ENCODE measurements at regions not wholly inside any gene's neighbourhood (a gene's known extent, or its start where the extent isn't known, plus 50 kb on each side); places are given as distances from the start of the nearest gene placed in this dataset.
A peak's percentile ranks its signal among the peaks of the same experiment; 100 is the strongest.

DNA sequence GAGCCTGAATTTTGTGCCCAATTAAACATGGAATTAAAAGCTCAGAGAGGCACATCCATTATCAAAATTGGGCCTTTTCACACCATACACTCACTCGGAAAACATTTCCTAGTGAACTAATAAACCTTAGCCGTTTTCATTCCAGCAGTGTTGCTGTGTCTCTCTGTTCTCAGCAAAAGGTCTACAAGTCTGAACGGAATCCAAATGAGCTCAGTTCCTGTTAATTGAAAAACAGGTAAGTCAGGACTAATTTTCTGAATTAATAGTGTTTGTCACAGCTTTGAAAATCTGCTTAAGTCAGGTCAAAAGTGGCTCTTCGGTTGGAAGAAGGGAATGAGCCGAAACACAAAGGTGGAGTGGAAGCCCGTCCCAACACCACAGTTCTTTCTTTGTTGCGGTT is 163.3 kb upstream of the RALGAPA2 start:
- no peak for DNase-seq

DNA sequence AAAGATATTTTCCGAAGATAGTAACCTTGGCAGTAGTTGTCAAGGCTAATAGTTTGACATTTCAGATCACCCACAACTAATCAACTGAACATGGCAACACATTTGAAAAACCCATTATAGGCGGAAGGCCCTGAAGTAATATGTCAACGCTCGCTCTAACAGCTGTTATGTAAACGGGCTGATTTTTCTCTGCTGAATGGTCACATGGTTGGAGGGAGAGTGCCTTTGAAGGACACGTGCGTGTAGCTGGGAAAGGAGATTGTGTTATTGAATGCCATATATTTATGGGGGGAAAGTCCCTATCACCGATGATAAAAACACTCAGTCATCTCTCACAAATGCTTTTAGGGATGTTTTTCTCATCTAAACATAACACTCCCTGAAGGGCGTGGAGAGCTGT is 160.0 kb upstream of the RALGAPA2 start:
- no peak for DNase-seq

DNA sequence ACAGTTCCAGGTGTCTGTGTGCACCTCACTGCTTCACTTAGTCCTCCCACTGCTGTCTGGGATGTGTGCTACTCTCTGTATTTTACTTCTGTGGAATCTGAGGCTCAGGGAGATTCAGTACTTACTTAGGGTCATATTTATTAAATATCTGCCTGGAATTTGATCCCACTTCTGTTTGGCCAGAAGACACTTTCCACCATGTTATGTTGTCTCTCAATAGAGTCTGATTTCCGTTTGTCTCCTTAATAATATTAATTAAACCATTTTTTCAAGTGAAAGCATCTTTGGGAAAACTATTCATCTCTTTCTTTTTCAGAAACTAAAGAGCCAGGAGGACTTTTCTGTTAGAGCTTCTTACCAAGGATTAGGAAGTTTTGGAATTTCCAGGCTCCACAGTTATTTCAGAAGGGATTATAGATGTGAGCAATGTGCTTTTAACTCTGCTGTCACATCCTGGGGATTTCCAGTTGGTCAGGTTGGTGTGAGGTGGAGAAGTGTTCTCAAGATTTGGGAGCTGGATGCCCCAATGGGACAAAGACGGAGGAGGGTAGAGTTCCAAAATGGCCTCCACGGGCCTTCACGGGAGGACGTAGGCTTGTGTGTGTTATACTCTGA is 156.8 kb upstream of the RALGAPA2 start:
- no peak for DNase-seq

DNA sequence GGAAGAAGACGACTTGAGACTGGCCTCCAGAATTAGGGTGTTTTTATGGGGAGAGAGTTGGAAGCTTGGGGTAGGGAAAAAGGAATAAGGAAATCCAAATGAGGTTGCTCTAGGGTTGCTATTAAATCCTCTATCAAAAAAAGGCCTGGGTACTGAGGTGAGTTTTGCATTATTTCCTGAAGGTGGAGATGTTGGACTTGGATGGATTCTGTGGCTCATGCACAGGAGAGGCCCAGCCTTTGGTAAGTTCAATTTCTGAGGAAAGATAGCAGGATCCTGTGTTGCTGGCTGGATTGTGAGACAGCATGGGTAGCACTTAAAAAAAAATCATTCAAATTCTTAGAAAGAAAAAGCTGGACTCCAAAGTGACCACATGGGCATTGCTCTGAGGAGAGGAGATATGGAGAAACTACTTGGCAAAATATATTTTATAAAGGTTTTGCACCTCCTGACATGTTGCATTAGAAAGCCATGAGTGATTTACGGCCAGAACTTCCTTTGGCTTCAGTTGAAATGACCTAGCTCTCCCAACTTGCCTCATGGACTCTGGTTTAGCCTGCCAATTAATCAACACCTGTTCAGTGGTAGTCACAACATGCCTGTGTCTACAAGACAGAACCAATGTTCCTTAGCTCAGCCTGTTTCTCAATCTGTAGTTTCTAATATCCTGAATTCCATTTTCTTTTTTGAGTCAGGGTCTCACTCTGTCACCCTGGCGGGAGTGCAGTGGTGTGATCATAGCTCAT is 152.1 kb upstream of the RALGAPA2 start:
- DNase-seq: peak; percentile 36

- peak; percentile 88 for DNase-seq
These were observed 147.8 kb upstream of the RALGAPA2 start for GRCh38 chr20:20860078-20860806.

GRCh38 chr20:20859510-20859909 is 147.1 kb upstream of the RALGAPA2 start:
- no peak for DNase-seq

DNA sequence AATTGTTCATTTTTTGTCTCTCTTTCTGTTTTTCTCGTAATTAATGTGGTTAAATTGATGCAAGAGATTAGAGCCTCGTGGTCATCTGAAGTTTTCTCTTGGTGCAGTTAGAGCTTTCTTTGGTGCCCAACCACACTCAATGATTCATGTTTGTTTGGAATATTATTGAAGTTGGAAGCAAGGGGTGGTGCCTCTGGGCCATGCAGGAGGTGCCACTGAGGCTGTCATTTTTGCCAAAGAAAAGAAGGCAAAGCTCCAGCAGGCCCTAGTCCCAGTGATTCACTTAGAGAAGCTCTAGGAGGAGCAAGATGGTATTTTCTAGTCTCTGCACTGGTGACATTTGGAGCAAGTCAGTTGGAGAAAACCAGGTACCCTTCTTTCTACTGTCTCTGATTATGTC is 144.5 kb upstream of the RALGAPA2 start:
- no peak for DNase-seq

DNA sequence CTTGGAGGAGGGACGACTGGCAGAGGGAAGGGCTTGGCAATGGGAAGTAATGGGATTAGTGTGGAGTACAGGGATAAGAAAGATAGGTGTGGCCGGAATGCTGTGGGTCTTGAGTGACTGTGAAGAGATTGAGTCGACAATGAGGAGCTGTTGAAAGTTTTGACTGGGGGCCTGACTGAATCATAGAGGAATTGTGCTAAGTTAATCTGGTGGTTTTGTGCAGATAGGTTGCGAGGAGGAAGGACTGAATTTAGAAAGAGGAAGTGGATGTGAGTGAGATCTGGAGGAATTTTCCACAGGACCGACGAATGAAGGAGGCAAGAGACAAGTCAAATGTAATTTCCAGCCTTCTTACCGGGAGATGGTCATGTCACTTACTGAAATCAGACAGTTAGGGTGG is 143.9 kb upstream of the RALGAPA2 start:
- DNase-seq: no peak

DNA sequence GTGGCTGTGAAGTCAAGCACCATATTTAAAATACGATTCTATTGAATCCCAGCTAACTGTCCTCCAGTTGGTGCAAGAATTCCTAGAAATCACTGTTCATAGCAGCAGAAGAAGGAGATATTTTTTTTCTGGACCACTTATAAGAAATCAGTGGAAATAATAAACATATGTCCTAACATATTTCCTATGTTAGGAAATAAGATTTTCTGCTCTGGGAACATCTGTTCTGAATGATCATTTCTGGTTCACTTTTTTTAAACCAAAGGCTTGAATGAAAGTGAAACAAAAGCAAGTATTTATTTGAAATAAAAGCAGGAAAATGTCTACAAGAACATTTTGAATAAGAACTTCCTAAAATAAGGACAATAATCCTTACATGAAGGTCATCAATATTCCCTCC is 138.9 kb upstream of the RALGAPA2 start:
- DNase-seq: no peak

GRCh38 chr20:20850407-20850806 is 138.0 kb upstream of the RALGAPA2 start:
- no peak for DNase-seq

DNA sequence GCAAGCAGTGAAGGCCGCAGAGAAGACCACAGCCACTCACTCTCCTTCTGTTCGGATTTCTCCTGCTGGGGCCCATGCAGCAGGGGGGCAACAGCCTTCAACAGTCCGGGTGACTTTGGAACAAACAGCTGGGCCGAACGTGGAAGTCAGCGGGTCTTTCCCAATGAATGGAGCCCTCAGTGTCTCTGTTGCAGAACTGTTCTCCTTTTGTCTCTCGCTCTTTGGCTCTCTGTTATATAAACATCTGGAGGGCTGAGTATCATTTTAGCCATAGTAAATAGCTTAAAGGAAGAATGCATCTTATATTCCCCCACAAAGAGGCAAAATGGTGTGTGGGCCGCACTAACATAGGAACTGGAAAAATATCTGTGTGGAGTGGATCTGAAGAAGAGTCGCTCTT is 136.7 kb upstream of the RALGAPA2 start:
- no peak for DNase-seq

DNA sequence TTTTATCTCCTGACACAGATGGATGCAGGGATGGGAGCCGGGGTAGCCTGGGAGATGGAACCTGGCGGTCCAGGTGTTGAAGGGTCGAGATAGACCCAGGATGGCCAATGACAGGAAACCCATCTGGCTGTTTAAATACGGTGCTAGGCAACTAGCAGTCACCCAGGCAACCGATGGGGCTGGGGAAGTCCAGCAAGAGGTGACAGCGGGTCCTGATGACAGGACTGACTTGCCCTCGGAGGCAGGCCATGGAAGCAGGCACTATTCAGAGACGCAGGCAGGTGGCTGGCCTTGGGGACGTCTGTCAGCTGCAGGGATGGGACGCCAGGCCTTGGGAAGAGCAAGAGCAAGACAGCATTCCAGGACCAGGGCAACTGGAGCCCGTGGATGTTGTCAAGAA is 135.4 kb upstream of the RALGAPA2 start:
- DNase-seq: peak; percentile 19

- DNase-seq: no peak
These were observed 131.5 kb upstream of the RALGAPA2 start for GRCh38 chr20:20843982-20844381.

GRCh38 chr20:20839771-20840170 is 127.3 kb upstream of the RALGAPA2 start:
- no peak for DNase-seq

DNA sequence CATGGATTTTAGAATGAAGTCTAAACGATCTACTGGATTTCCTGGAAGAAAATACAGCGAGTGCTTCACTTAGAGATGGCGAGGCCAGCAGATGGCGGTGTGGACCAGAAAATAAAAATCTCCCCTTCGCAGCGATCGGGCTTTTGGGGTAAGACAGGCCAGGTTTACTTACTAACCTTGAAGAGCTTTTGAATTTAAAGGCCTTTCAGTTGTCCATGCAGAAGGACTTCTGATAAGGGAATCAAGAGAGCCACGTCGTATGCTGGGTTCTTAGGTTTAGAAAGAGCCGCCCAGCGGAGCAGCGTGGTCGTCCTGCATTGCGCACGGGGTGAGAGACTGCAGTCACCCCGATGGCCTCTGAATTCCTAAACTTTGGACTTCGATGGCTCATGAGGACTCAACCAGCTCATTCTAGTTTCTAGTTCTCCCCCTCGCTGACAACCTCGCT is 125.2 kb upstream of the RALGAPA2 start:
- peak; percentile 65 for DNase-seq

DNA sequence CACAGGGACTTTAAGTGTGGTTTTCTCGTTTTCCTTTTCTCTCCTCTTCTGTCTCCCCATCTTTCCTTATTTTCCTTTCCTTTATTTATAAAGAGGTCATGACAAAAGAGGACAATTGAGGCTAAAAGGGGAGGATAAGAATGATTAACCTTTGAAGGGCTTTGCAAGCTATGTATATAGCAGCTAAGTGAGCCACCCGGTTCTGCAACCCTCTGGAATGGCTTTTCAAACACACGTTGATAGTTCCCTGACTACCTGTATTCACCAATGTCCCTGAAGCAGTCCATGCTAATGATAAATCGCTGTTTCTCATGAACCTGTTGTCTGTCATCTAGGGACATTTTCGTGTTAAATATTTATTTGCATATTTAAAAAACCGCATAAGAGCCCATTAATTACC is 124.4 kb upstream of the RALGAPA2 start:
- no peak for DNase-seq

- DNase-seq: no peak
These were observed 123.5 kb upstream of the RALGAPA2 start for GRCh38 chr20:20835897-20836296.

GRCh38 chr20:20834008-20834407 is 121.6 kb upstream of the RALGAPA2 start:
- no peak for DNase-seq

- peak; percentile 34 for DNase-seq
These were observed 120.3 kb upstream of the RALGAPA2 start for GRCh38 chr20:20832715-20833114.

- peak; percentile 28 for DNase-seq
These were observed 119.3 kb upstream of the RALGAPA2 start for GRCh38 chr20:20831794-20832193.

GRCh38 chr20:20829681-20830080 is 117.2 kb upstream of the RALGAPA2 start:
- no peak for DNase-seq

DNA sequence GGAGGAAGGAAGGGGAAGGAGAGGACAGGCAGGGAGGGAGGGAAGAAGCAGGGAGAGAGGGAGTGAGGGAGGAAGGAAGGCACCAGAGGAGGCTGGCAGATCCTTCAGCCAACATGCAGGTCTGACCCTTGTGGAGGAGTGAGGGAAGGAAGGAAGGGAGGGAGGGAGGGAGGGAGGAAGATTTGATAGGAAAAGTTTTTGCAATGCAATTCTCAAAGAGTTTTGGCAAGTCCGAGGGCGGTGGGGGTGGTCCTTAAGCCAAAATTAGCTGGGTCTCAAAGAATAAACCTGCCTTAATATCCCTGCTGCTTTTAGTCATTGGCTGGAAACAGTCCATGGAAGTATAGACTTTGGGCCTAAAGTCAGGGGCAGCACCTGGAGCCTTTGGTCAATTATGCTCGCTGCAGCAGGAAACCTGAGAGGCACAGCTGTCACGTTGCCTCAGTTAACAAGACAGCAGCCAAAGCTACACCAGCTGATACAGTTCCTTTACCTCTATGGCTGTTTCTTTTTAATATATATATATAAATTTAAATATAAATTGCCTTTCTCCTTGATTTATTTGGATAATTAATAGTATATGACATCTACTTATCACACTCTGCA is 115.7 kb upstream of the RALGAPA2 start:
- peak; percentile 19 for DNase-seq

- DNase-seq: peak; percentile 77
These were observed 112.6 kb upstream of the RALGAPA2 start for GRCh38 chr20:20824924-20825584.

All from DMS53 (cell line).